Liver (tissue), 8 donors: ENCODE measurements at regions not wholly inside any gene's neighbourhood (a gene's known extent, or its start where the extent isn't known, plus 50 kb on each side); places are given as distances from the start of the nearest gene placed in this dataset.
"Not testable (repeated sequence)": the region's sequence is repeated elsewhere in the genome, so short reads cannot be mapped to it uniquely, and the experiment has no call there.

Experiments
- DNase-seq: peaks from one replicate; pipeline ENCODE4 v3.0.0-alpha.2; 2017; ENCODE audit warnings: low spot score
- H3K27ac ChIP-seq, 2 donors: one replicate each; pipeline ENCODE4 v1.7.0; 2013; ENCODE audit warnings: inconsistent platforms in 2 of 2, low read length in 2 of 2, control low read depth in 1 of 2, low read depth in 1 of 2, mild to moderate bottlenecking in 1 of 2
- H3K27me3 ChIP-seq, 4 donors: one replicate each; pipeline versions ENCODE4 v1.6.1 to v1.7.0; 2013; ENCODE audit warnings: low read length in 3 of 4, inconsistent platforms in 1 of 4, mild to moderate bottlenecking in 1 of 4, moderate library complexity in 1 of 4; ENCODE audit not compliant: control insufficient read depth in 4 of 4, insufficient read depth in 4 of 4
- H3K36me3 ChIP-seq, 4 donors: one replicate each; pipeline versions ENCODE4 v1.6.1 to v1.7.0; 2013; ENCODE audit warnings: low read length in 3 of 4, mild to moderate bottlenecking in 3 of 4, low read depth in 1 of 4, moderate library complexity in 1 of 4; ENCODE audit not compliant: control insufficient read depth in 4 of 4, insufficient read depth in 3 of 4
- H3K4me1 ChIP-seq, 4 donors: one replicate each; pipeline versions ENCODE4 v1.6.1 to v1.7.0; 2013; ENCODE audit warnings: low read length in 3 of 4, mild to moderate bottlenecking in 3 of 4, moderate library complexity in 1 of 4; ENCODE audit not compliant: control insufficient read depth in 4 of 4, insufficient read depth in 4 of 4
- H3K4me3 ChIP-seq, 3 donors: one replicate each; pipeline versions ENCODE4 v1.6.1 to v1.7.0; 2013; ENCODE audit warnings: low read length in 3 of 3, control low read depth in 1 of 3, low read depth in 1 of 3, mild to moderate bottlenecking in 1 of 3
- H3K9ac ChIP-seq, 2 donors: one replicate each; pipeline ENCODE4 v1.7.0; 2013; ENCODE audit warnings: low read length in 2 of 2, mild to moderate bottlenecking in 2 of 2, moderate library complexity in 2 of 2, control low read depth in 1 of 2, low read depth in 1 of 2
- H3K9me3 ChIP-seq, 4 donors: one replicate each; pipeline versions ENCODE4 v1.6.1 to v1.7.0; 2013; ENCODE audit warnings: low read length in 3 of 4; ENCODE audit not compliant: control insufficient read depth in 4 of 4
- EGR1 ChIP-seq, 2 donors: IDR thresholded peaks; 2 replicates each; pipeline ENCODE4 v1.6.1; 2016 to 2018; ENCODE audit warnings: antibody characterized with exemption in 2 of 2, low read depth in 2 of 2
- FOXA1 ChIP-seq: IDR thresholded peaks from 2 replicates; pipeline ENCODE4 v1.6.1; 2016; ENCODE audit warnings: antibody characterized with exemption
- FOXA2 ChIP-seq: IDR thresholded peaks from 2 replicates; pipeline ENCODE4 v1.6.1; 2016; ENCODE audit warnings: antibody characterized with exemption
- GABPA ChIP-seq, 2 donors: IDR thresholded peaks in 1 of 2; conservative IDR thresholded peaks in 1 of 2; 2 replicates each; pipeline ENCODE4 v1.6.1; 2016; ENCODE audit warnings: antibody characterized with exemption in 2 of 2, mild to moderate bottlenecking in 1 of 2, moderate library complexity in 1 of 2
- HNF4A ChIP-seq, 2 donors: conservative IDR thresholded peaks; 2 replicates each; pipeline ENCODE4 v1.6.1; 2016; ENCODE audit warnings: antibody characterized with exemption in 2 of 2, mild to moderate bottlenecking in 2 of 2
- HNF4G ChIP-seq: IDR thresholded peaks from 2 replicates; pipeline ENCODE4 v1.6.1; 2016; ENCODE audit warnings: antibody characterized with exemption
- MAX ChIP-seq: IDR thresholded peaks from 2 replicates; pipeline ENCODE4 v1.6.1; 2016; ENCODE audit warnings: antibody characterized with exemption
- NR2F2 ChIP-seq: IDR thresholded peaks from 2 replicates; pipeline ENCODE4 v1.6.1; 2016; ENCODE audit warnings: antibody characterized with exemption
- RAD21 ChIP-seq, 2 donors: IDR thresholded peaks; 2 replicates each; pipeline ENCODE4 v1.6.1; 2016; ENCODE audit warnings: antibody characterized with exemption in 2 of 2, mild to moderate bottlenecking in 2 of 2
- RXRA ChIP-seq, 2 donors: IDR thresholded peaks; 2 replicates each; pipeline ENCODE4 v1.6.1; 2017 to 2018; ENCODE audit warnings: antibody characterized with exemption in 2 of 2, mild to moderate bottlenecking in 1 of 2
- SP1 ChIP-seq: IDR thresholded peaks from 2 replicates; pipeline ENCODE4 v1.6.1; 2018; ENCODE audit warnings: antibody characterized with exemption, mild to moderate bottlenecking
- TAF1 ChIP-seq: conservative IDR thresholded peaks from 2 replicates; pipeline ENCODE4 v1.6.1; 2016; ENCODE audit warnings: antibody characterized with exemption, mild to moderate bottlenecking
- YY1 ChIP-seq: IDR thresholded peaks from 2 replicates; pipeline ENCODE4 v1.6.1; 2016; ENCODE audit warnings: antibody characterized with exemption, mild to moderate bottlenecking
- ZBTB33 ChIP-seq: IDR thresholded peaks from 2 replicates; pipeline ENCODE4 v1.6.1; 2016; ENCODE audit warnings: antibody characterized with exemption
- WGBS: extraction: QIAGEN DNeasy Blood & Tissue Kit; methylation state at CpG from one replicate; pipeline ENCODE4 v1.1.7; 2013; 5-methylcytosine and 5-hydroxymethylcytosine counted together
- TF ChIP-seq, protein P1 (sequence below): fragments of 150-350 bp; IDR thresholded peaks from 2 replicates; pipeline ENCODE4 v1.5.1; 2017; ENCODE audit warnings: improper control_type of control experiment, low read depth, low read length; ENCODE audit not compliant: missing input control
- TF ChIP-seq, protein P2 (sequence below): IDR thresholded peaks from 2 replicates; pipeline ENCODE4 v1.6.1; 2016; ENCODE audit warnings: antibody characterized with exemption
- donor health status: healthy.
- donor health status: healthy.
- donor health status: healthy.
- donor health status: healthy.
- donor health status: healthy.

- Histone ChIP-seq H3K9me3 (peaks cover 0 to 2% (median under 1%) of the 10 kb centered on the region in 4 donors), H3K27me3 (no peaks in the 10 kb centered on the region), H3K4me3 (no peak overlapping the region), H3K9ac (no peak overlapping the region), H3K36me3 (no peaks in the 10 kb centered on the region), H3K27ac (no peak overlapping the region), H3K4me1 (no peaks in the 10 kb centered on the region)
- 94% methylated on average over 14 of the region's 14 CpGs for WGBS
- no peak for DNase-seq
- TF ChIP-seq FOXA2 = no peak
- no peak for TF ChIP-seq FOXA1
- TF ChIP-seq, protein P1, sequence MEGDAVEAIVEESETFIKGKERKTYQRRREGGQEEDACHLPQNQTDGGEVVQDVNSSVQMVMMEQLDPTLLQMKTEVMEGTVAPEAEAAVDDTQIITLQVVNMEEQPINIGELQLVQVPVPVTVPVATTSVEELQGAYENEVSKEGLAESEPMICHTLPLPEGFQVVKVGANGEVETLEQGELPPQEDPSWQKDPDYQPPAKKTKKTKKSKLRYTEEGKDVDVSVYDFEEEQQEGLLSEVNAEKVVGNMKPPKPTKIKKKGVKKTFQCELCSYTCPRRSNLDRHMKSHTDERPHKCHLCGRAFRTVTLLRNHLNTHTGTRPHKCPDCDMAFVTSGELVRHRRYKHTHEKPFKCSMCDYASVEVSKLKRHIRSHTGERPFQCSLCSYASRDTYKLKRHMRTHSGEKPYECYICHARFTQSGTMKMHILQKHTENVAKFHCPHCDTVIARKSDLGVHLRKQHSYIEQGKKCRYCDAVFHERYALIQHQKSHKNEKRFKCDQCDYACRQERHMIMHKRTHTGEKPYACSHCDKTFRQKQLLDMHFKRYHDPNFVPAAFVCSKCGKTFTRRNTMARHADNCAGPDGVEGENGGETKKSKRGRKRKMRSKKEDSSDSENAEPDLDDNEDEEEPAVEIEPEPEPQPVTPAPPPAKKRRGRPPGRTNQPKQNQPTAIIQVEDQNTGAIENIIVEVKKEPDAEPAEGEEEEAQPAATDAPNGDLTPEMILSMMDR = no peak
- TF ChIP-seq, protein P2, sequence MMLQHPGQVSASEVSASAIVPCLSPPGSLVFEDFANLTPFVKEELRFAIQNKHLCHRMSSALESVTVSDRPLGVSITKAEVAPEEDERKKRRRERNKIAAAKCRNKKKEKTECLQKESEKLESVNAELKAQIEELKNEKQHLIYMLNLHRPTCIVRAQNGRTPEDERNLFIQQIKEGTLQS = no peak
- TF ChIP-seq TAF1 = no peak
- TF ChIP-seq NR2F2 = no peak
- TF ChIP-seq HNF4G = no peak
- TF ChIP-seq EGR1 (IDR thresholded peaks at IDR 0.05; ENCODE audit: low read depth in 2 of 2) = no peak
These were observed 129.7 kb downstream of the IGLL1 start for GRCh38 chr22:23450434-23450795.

GRCh38 chr22:23449748-23450433, 130.2 kb downstream of the IGLL1 start:
- H3K4me1 ChIP-seq, H3K27me3 ChIP-seq, H3K27ac ChIP-seq, H3K9me3 ChIP-seq, DNase-seq, H3K9ac ChIP-seq, H3K36me3 ChIP-seq, H3K4me3 ChIP-seq: not testable (repeated sequence)
- 89% methylated on average over 28 of the region's 28 CpGs for WGBS

DNA sequence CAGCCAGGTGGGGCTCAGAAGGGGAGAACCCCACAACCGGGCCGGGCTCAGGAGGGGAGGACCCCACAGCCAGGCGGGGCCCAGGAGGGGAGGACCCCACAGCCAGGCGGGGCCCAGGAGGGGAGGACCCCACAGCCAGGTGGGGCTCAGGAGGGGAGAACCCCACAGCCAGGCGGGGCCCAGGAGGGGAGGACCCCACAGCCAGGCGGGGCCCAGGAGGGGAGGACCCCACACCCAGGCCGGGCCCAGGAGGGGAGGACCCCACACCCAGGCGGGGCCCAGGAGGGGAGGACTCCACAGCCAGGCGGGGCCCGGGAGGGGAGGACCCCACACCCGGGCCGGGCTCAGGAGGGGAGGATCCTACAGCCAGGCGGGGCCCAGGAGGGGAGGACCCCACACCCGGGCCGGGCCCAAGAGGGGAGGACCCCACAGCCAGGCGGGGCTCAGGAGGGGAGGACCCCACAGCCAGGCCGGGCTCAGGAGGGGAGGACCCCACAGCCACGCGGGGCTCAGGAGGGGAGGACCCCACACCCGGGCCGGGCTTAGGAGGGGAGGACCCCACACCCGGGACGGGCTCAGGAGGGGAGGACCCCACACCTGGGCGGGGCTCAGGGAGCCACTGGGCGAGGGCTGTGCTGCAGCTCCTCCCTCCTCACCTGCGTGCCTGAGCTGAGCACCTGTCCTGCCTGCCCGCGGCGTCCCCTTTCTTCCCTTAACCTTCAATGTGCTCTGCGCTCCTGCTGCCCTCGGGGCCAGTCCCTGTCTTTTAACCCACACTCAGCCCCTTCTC, 131.4 kb downstream of the IGLL1 start:
- H3K36me3 ChIP-seq, H3K9me3 ChIP-seq, H3K9ac ChIP-seq, H3K4me1 ChIP-seq, DNase-seq, H3K4me3 ChIP-seq, H3K27ac ChIP-seq, H3K27me3 ChIP-seq: not testable (repeated sequence)
- 85% methylated on average over 31 of the region's 31 CpGs for WGBS

GRCh38 chr22:23446796-23447350, 133.2 kb downstream of the IGLL1 start:
- DNase-seq = no peak
- Histone ChIP-seq H3K36me3 (no peaks in the 10 kb centered on the region), H3K4me1 (no peaks in the 10 kb centered on the region), H3K9me3 (peaks cover 0 to 2% (median under 1%) of the 10 kb centered on the region in 4 donors), H3K27ac (no peak overlapping the region), H3K4me3 (no peak overlapping the region), H3K9ac (no peak overlapping the region), H3K27me3 (no peaks in the 10 kb centered on the region)
- 95% methylated on average over 30 of the region's 30 CpGs for WGBS
- TF ChIP-seq TAF1 = no peak
- no peak for TF ChIP-seq HNF4G
- TF ChIP-seq RAD21 (IDR thresholded peaks at IDR 0.05) = no peak
- TF ChIP-seq EGR1 (IDR thresholded peaks at IDR 0.05; ENCODE audit: low read depth in 2 of 2) = no peak
- no peak for TF ChIP-seq MAX
- TF ChIP-seq YY1 = no peak
- no peak for TF ChIP-seq SP1
- TF ChIP-seq, protein P2 = no peak
- no peak for TF ChIP-seq HNF4A (conservative IDR thresholded peaks at IDR 0.05)
- no peak for TF ChIP-seq RXRA (IDR thresholded peaks at IDR 0.05)
- TF ChIP-seq FOXA2 = no peak
- TF ChIP-seq ZBTB33 = no peak
- no peak for TF ChIP-seq GABPA (IDR thresholded peaks at IDR 0.05 in 1 of 2, conservative IDR thresholded peaks at IDR 0.05 in 1 of 2)
